Uterus (tissue), 3 donors: ENCODE measurements at regions not wholly inside any gene's neighbourhood (a gene's known extent, or its start where the extent isn't known, plus 50 kb on each side); places are given as distances from the start of the nearest gene placed in this dataset.

Source experiments
- DNase-seq, 2 donors: peaks; one replicate each; pipeline ENCODE4 v3.0.0-alpha.2; 2019 to 2020
- H3K27ac ChIP-seq, 2 donors: fragments of 200-600 bp; sonication (generic); 1 replicate in 1 of 2; 2 replicates in 1 of 2; pipeline ENCODE4 v1.5.1; 2016 to 2018
- H3K27me3 ChIP-seq, 2 donors: fragments of 200-600 bp; sonication (generic); one replicate each; pipeline ENCODE4 v1.5.1; 2018 to 2019; ENCODE audit warnings: control low read depth in 1 of 2
- H3K36me3 ChIP-seq, 2 donors: fragments of 200-600 bp; sonication (generic); one replicate each; pipeline ENCODE4 v1.5.1; 2019; ENCODE audit warnings: control low read depth in 1 of 2
- H3K4me1 ChIP-seq, 2 donors: fragments of 200-600 bp; sonication (generic); one replicate each; pipeline ENCODE4 v1.5.1; 2018 to 2019; ENCODE audit warnings: control low read depth in 1 of 2
- H3K4me3 ChIP-seq, 2 donors: fragments of 200-600 bp; sonication (generic); 1 replicate in 1 of 2; 2 replicates in 1 of 2; pipeline ENCODE4 v1.5.1; 2018 to 2019; ENCODE audit warnings: mild to moderate bottlenecking in 1 of 2
- H3K9me3 ChIP-seq, 2 donors: fragments of 200-600 bp; sonication (generic); one replicate each; pipeline ENCODE4 v1.5.1; 2019; ENCODE audit warnings: control low read depth in 1 of 2
- CTCF ChIP-seq, 4 experiments: fragments of 200-600 bp in 2 of 4; fragments of 450-650 bp in 2 of 4; sonication (generic) in 2 of 4; IDR thresholded peaks; one replicate each; pipeline ENCODE4 v1.5.1; 2016 to 2019; ENCODE audit warnings: antibody characterized with exemption in 4 of 4, mild to moderate bottlenecking in 2 of 4, moderate library complexity in 1 of 4
- POLR2A ChIP-seq, 2 donors: fragments of 450-650 bp; IDR thresholded peaks; one replicate each; pipeline ENCODE4 v1.6.1; 2016; ENCODE audit warnings: antibody characterized with exemption in 2 of 2, mild to moderate bottlenecking in 1 of 2, moderate library complexity in 1 of 2
- intact Hi-C: fragments of 100-400 bp; cut with DNase I; formaldehyde crosslinking; loops from one replicate; pipeline ENCODE4 v1.15.1; 2023; ENCODE audit warnings: low total_unique reads
- donor health status: DM: yes; HTN: yes; CAD: no.

DNA sequence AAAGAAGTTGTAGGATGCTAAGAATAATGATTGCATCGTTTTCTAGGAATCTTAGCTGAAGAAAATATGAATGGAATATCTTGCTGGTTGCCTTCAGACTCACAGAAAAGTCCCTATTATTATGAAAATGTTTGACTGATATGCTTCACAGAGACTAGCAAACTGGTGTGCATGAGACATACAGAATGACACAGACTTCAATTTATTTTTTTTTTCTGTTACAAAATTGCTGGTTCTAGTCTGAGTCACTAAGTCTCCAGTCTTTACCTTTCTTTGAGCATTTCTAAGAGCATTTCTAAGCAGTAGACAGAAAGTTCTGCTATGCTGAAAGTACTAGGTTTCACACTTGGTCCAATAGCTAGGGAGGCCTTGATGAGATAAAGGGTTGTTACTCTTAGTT lies 377.6 kb upstream of the ATP2B1 start:
- Histone ChIP-seq H3K9me3 (no peaks in the 10 kb centered on the region), H3K4me3 (no peak overlapping the region), H3K27me3 (no peaks in the 10 kb centered on the region), H3K27ac (no peak overlapping the region), H3K4me1 (peaks cover 0 to 3% of the 10 kb centered on the region in 2 donors), H3K36me3 (no peaks in the 10 kb centered on the region)
- TF ChIP-seq CTCF (IDR thresholded peaks at IDR 0.05): no peak
- TF ChIP-seq POLR2A (IDR thresholded peaks at IDR 0.05): no peak
- intact Hi-C loops: no loop called here
- no peak for DNase-seq

- Histone ChIP-seq H3K9me3 (no peaks in the 10 kb centered on the region), H3K27me3 (no peaks in the 10 kb centered on the region), H3K4me1 (no peaks in the 10 kb centered on the region), H3K4me3 (no peak overlapping the region), H3K27ac (no peak overlapping the region), H3K36me3 (no peaks in the 10 kb centered on the region)
- TF ChIP-seq POLR2A (IDR thresholded peaks at IDR 0.05): no peak
- TF ChIP-seq CTCF (IDR thresholded peaks at IDR 0.05): no peak
- DNase-seq: no peak
- intact Hi-C loops: no loop called here
These were observed 377.0 kb upstream of the ATP2B1 start for GRCh38 chr12:90085494-90086274.

GRCh38 chr12:90084018-90084417 lies 375.4 kb upstream of the ATP2B1 start:
- no peak for DNase-seq
- intact Hi-C loops: no loop called here
- H3K36me3 ChIP-seq: no peaks in the 10 kb centered on the region
- H3K4me3 ChIP-seq: no peak overlapping the region
- TF ChIP-seq POLR2A (IDR thresholded peaks at IDR 0.05) (no peak), CTCF (IDR thresholded peaks at IDR 0.05) (no peak)
- H3K27ac ChIP-seq: no peak overlapping the region
- H3K9me3 ChIP-seq: no peaks in the 10 kb centered on the region
- no peaks in the 10 kb centered on the region for H3K4me1 ChIP-seq
- no peaks in the 10 kb centered on the region for H3K27me3 ChIP-seq

- intact Hi-C loops: no loop called here
- no peak for DNase-seq
- no peak overlapping the region for H3K27ac ChIP-seq
- no peak for TF ChIP-seq POLR2A (IDR thresholded peaks at IDR 0.05)
- TF ChIP-seq CTCF (IDR thresholded peaks at IDR 0.05): no peak
- no peaks in the 10 kb centered on the region for H3K27me3 ChIP-seq
- no peak overlapping the region for H3K4me3 ChIP-seq
- no peaks in the 10 kb centered on the region for H3K4me1 ChIP-seq
- no peaks in the 10 kb centered on the region for H3K9me3 ChIP-seq
- no peaks in the 10 kb centered on the region for H3K36me3 ChIP-seq
These were observed 372.0 kb upstream of the ATP2B1 start for GRCh38 chr12:90080616-90081015.

- H3K27ac ChIP-seq: no peak overlapping the region
- H3K27me3 ChIP-seq: no peaks in the 10 kb centered on the region
- no peak for DNase-seq
- no peaks in the 10 kb centered on the region for H3K9me3 ChIP-seq
- intact Hi-C loops: no loop called here
- H3K4me1 ChIP-seq: no peaks in the 10 kb centered on the region
- no peak for TF ChIP-seq POLR2A (IDR thresholded peaks at IDR 0.05)
- no peak for TF ChIP-seq CTCF (IDR thresholded peaks at IDR 0.05)
- no peaks in the 10 kb centered on the region for H3K36me3 ChIP-seq
- H3K4me3 ChIP-seq: no peak overlapping the region
These were observed 371.0 kb upstream of the ATP2B1 start for GRCh38 chr12:90079529-90080210.
